ENCODE measurements at regions not wholly inside any gene's neighbourhood (a gene's known extent, or its start where the extent isn't known, plus 50 kb on each side); places are given as distances from the start of the nearest gene placed in this dataset.

DNA sequence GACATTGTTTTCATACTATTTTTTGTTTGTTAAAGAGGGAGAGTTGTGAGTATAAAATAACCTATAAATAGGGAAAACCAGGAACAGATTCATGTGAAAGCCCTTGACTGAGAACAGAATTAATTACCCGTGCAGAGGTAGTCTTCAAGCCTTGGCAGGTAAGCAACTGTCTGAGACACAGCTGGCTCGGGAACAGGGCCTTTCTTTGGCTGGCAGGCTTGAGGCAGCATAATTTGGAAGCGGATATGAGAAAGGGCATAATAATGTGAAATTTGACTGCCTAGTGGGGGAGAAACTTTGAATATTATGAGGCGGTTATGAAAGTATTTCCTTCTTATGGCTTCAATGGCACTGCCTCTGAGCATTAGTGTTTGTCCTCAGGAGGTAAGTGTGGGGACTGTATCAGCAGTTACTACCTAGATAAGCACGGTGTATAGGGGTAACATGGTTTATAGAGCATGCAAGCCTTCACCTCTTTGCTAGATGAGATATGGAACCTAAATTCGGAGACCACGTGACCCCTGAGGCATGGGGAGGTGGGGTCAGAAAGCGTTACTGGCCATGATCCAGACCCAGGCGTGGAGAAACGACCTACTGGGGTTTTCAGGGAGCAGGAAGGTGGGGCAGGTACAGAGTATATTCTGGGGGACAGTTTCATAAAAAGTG lies 210.2 kb upstream of the GAS1 start:
- no peak for DNase-seq (ENCODE audit: low read depth)

DNA sequence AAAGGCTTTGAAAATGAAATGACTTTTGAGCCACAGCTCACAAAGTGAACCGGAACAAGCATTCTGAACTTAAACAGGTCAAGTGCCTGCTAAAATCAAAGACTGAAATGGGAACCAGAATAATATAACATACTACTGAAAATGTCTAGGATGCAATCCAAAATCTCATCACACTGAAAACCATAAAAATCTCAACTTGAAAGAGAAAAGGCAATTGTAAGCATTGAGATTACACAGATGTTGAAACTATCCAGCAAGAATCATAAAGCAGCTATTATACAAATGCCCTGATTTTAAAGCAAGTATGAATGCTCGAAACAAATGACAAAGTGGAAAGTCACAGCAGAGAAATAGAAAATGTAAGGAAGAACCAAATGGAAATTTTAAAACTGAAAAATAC lies 211.5 kb upstream of the GAS1 start:
- DNase-seq (ENCODE audit: low read depth): no peak

DNA sequence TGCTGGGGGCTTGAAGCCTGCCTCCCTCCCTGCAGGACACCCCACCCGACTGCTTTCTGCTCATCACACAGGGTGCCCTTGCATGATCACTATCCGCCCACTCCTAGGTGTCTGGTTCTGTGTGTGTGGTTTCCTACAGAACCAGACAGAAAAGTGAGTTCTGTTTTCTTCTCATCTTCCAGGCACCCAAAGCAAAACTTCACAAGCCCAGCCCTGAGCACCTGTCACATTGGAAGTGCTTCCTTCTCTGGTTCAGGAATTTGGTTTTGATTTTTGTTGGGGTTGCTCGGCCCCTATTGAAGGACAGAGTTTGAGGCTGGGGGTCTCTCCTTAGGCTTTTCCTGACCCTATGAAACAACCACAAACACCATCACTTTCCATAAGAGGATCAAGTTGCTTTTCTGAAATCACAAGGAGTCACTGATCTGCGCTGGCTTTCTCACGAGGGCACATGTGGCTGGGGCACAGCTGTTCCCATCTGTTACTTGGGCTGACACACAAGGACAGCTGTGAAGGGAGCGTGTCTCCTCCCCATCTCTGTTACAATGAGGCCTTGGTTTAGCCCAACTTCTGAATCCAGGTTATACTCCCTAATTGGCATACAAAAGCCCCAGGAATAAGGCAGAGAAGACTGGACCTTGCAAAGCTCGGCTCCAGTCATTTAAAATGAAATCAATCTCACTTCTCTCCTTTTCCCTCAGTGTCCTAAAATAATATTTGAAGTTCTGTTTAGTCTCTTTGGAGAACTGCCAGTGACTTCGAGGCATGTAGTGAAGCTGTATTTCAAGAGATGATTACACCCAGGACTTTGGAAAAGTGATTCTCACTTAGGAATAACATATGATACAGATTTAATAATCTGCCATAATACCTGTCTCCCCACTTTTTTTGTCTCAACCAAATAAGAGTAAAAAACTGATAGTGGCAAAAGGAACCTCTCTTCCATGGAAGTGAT lies 213.1 kb upstream of the GAS1 start:
- no peak for DNase-seq (ENCODE audit: low read depth)

DNA sequence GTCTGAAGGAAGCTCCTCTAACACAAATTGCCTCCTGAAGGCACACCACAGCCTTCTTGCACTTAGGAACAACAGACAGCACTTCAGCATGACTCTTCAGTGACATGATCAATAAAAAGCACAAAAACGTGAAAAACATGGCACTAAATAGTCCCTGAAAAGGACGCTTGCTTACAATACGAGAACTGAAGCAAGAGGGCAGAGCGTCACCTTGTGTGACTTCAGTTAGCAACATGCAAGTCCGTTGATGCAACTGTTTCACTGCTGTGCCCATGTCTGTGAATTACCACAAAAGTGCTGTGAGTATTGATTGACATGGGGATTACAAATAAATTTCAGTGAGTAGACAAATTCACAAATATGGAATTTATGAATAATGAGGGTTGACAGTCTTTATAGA lies 219.9 kb upstream of the GAS1 start:
- no peak for DNase-seq (ENCODE audit: low read depth)

DNA sequence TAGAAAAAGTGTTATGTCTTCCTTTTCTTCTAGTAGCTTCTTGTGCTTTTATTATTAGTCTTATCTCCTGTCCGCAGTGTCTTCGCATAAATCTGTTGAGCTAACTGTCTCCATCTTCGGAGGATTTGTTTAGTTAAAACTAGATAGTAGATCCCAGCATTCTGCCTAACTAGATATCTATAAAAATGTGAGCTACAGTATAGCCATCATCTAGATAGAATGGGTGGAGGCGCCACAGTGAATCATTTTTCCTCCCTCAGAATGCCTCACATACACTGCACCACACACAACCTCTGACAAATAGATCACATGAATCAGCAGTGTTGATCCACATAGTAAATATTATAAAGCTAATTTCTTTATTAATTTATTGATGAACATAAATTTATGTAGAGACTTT lies 220.3 kb upstream of the GAS1 start:
- no peak for DNase-seq (ENCODE audit: low read depth)

- DNase-seq (ENCODE audit: low read depth): no peak
These were observed 231.0 kb upstream of the GAS1 start for GRCh38 chr9:87178302-87178701.

DNA sequence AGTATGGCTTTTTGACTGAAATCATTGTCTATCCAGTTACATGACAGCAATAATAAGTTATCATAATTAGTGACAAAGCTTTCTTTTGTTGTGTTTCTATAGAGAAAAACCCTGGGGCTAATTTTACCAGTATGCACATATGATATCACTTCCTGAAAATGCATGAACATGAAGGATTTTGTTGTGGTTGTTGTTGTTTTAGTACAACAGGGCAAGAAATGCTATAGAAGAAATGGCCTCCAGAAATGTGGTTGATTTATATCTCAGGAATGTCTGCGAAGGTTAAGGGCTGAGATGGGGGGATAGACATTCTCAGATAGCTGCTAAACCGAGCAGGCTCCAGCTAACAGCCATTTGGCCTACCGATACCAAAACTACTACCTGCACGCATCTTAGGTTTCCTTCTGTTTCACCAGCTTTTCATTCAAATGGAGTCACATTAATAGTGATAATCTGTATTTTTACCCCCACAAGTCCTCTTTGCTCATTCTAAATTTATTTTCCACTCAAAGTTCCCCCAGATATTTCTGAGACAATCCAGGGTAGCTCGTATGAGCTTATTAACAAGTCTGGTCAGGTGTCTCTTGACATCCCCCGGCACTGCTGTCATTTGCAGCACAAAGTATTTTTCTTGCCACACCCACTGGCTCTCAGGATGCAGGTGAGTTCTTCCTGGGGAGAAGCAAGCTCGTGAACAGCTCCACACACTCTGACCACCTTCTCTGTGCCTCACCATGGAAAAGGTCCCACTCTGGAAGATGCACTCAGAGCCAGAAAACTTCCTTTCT lies 232.4 kb upstream of the GAS1 start:
- peak; percentile 70 for DNase-seq (ENCODE audit: low read depth)

DNA sequence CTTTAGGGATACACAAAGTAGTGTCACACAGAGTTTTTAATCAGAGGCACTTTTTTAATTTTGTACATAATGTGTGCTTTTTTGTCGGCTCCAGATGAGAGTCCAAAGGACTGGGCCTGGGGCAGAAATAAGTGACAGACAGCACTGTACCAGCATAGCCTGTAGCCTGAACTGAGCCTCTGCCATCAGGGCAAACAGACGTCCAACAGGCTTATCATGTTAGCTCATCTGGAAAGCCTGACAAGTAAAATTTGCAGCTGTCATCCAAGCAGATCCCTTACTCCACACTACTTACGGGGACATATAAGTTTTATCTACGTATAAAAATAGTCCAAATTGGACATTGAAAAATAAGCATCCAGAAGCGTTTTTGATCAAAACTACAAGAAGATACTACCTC lies 233.1 kb upstream of the GAS1 start:
- no peak for DNase-seq (ENCODE audit: low read depth)

DNA sequence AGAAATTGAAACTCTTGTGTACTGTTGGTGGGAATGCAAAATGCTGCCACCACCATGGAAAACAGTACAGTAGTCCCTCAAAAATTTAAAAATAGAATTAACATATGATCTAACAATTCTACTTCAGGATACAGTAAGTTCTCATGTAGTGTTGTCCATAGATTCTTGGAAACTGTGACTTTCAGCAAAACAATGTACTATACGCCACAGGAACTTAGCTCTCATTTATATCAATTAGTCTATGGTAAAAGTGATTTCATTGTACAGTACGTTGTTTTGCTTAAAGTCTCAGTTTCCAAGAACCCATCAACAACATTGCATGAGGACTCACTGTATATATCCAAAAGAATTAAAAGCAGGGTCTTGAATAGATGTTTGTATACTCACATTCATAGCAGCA lies 233.5 kb upstream of the GAS1 start:
- no peak for DNase-seq (ENCODE audit: low read depth)

DNA sequence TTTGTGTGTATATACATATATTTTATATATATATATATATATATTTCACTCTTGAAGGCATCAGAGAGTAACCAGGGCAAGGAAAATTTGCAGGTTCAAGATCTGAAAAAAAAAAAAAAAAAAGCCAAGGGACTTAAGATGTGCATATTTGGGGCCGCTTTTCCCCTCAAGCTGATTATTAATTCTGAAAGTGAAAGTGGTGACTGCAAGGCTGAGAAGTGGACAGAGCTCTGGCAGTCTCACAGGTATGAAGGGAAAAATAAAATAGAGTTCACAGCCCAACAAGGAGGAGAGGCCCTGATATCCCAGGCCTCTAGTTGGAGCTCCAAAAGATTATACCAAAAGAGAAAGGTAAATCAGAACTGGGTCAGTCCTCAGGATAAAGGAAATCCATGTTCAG lies 234.4 kb upstream of the GAS1 start:
- no peak for DNase-seq (ENCODE audit: low read depth)

DNA sequence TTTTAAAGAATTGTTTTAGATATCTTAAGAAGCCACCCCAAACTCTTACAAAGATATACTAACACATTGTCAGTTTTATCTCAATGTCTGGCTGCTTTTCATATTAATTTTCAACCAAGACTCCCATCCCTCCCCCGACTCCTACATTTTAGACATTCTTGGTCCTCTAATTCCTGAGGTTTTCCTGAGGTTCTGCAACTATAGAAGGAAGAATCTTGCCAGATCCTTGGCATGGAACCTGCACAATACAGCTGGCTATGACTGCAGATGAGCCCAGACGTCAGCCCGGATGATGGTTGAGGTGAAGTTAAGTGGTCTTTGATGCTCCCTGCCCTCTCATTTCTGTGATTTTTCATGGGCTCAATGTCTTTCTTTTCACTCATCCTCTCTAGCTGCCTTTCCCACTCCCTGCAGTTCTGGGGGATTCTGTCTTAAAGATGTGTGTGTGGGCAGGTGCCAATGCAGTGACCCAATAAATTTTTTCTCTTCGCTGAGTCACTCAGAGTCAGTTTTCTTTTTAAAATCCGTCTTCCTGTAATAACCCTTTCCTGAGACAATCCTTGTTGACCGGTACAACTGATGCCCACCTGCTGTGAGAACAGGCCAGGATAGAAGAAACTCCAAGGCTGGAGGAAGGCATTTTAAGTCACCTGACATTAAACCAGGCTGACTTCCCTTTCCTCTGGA lies 237.8 kb upstream of the GAS1 start:
- peak; percentile 58 for DNase-seq (ENCODE audit: low read depth)

DNA sequence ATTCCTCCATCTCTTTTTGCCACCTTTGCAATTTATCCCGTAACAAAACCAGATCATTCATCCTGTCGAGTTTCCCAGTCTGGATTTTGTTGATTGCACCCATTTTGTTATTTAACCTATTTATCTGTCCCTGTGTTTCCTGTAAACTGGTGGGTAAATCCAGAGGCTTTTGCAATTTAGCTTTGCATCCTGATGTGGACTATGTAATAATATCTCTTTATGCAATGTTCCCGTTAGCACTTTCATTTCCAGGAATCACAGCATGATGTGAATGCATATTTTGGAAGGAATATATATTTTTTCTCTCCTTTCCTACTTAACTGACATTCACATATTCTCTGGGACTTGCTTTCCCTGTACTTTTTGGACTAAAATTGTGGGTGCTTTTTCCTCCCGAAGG lies 240.3 kb upstream of the GAS1 start:
- DNase-seq (ENCODE audit: low read depth): no peak

DNA sequence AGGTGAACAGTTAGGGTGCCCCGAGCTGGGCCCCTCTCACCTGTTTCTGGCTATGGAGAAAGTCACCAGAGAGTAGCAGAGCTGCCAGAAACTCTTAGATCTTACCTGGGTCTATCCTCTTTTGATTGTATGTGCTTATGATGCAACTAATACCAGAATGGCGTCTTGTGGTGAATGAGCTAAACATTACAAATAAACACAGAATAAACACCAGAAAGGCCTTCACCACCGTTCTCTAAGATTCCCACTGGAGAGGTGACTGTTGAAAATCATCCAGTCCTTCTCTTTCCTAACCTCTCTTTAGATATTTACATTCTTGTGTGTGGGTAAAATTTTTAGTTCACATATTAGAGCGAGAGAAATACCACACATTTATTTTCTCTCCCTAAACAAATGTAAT lies 241.7 kb upstream of the GAS1 start:
- DNase-seq (ENCODE audit: low read depth): peak; percentile 63

DNA sequence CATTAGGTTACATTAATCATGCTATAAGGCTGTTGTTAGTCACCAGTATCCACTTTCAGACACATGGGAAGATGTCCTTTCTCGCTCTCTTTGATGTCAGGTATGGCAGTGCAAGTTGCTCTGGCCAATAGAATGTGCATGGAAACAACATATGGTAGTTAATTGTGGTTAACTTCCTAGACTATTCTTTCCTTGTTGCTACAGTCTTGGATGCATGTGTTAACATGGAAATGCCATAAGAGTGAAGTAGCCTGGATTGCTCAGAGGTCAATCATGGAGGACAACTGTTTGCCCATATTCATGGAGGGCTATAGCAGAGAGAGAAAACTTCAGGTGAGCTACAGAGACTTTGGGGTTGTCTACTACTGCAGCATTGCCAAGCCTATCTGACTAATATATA lies 245.8 kb upstream of the GAS1 start:
- peak; percentile 36 for DNase-seq (ENCODE audit: low read depth)

DNA sequence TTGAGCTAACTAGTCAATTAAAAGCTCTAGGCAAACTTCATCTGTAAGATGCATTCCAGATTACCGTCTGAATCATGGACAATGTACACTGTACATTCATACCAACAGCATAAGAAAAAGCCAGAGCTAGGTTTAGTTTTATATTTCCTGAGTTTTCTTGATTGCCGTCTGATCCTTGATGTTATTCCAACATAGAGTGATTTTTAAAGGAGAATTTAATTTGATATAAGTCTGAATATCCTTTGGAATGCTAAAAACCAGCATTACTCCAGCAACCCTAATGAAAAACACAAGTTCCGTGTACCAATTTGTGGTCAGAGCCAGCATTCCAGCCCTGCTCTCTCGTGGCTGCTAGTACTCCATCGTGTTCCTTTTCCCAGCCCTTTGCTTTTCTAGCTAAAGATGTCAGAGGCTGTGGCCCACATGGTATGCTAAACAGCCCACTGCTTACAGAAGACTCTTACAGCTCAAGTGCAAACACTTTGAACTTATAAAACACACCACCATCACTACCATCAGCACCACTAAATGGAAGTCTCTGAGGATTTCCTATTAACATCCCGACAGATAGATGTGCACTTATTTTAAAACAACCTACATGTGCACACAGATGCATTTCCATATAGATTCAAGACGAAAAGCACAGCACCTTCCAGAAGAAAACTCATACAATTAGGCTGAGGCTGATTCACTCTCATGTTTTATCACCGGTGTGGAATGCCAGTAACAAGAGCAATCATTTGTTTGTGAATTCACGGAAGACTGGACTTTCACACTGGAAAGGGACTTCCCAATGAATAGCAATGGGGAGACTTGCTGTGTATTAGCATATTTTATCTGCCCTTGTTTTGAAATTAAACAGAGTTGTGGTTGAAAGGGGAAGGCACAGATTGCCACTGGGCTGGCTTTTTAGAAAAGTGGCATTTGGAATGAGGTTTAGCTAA lies 246.9 kb upstream of the GAS1 start:
- DNase-seq (ENCODE audit: low read depth): peak; percentile 96

DNA sequence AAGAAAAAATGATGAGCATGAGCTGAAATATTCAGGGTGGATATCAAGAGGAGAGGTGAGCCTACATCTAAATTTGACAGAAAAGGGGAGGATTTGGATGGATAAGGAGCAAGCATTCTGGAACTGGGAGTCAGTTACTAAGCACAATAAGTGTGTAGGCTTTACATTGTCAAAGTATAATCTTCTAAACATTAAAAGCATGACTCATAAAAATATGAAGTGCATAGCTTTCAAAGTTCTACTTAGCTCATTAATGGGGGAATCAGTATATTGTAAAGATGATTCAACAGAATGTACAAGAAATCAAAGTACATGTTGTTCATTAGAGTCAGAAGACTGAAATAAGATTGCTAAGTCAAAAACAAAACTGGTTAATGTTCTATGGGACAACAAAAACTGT lies 248.0 kb upstream of the GAS1 start:
- peak; percentile 43 for DNase-seq (ENCODE audit: low read depth)

DNA sequence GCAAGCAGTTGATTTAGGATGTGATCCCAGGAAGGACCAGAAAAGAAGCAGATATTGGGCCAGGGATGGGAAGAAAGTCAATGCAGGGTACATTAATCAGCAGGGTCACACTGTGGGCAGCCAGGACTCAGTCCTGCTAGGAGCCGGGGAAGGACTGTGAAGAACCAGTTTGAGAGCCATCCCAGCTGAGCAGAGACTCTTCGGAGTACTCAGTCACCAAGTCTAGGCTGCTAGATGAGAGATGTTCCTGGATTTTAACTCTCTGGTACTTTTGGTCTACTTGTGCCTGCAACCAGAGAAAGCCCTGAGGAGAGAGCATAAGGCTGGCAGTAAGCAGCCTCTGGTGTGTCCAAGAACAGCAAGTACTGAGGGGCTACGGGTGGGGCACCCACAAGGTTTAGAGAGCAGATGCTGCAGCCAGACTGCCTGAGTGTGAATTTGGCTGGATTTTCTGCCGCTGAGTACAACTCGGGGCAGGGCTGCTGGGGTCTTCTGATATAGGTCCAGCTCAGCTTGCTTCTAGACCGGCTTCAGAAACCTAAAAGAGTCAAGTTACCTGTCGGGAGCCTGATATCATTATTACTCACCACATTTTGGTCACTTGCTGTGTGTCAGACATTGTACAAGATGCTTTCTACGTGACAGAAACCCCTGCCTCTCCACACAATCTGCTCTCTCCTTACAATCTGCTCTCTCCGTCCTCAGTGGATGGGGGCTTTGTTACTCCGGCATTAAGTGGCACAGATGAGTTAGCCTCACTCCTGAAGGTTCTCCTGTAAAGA lies 250.2 kb upstream of the GAS1 start:
- DNase-seq (ENCODE audit: low read depth): no peak

- peak; percentile 54 for DNase-seq (ENCODE audit: low read depth)
These were observed 251.4 kb upstream of the GAS1 start for GRCh38 chr9:87198716-87199115.

- no peak for DNase-seq (ENCODE audit: low read depth)
These were observed 252.0 kb upstream of the GAS1 start for GRCh38 chr9:87199278-87199677.

DNA sequence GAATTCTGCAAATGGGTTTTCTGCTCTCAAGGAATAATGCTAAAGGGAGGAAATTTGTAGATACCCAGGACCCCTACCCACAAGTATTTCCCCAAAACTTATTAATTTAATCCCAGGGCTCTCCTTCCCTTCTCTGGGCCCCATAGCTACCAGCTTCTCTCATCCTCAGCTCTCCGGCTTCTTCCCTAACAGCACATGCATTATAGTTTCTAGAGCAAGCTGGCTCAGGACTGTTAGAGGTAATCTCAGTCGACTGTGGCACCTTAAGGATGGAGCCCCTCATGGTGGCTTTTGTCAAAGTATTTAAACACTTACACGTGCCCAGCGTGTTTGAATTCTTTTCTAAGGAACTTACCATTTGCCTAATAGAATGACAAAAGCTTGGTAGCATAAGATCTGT lies 252.5 kb upstream of the GAS1 start:
- no peak for DNase-seq (ENCODE audit: low read depth)

Data from iris pigment epithelial cell (primary cell).